ENCODE measurements at regions not wholly inside any gene's neighbourhood (a gene's known extent, or its start where the extent isn't known, plus 50 kb on each side); places are given as distances from the start of the nearest gene placed in this dataset.

DNA sequence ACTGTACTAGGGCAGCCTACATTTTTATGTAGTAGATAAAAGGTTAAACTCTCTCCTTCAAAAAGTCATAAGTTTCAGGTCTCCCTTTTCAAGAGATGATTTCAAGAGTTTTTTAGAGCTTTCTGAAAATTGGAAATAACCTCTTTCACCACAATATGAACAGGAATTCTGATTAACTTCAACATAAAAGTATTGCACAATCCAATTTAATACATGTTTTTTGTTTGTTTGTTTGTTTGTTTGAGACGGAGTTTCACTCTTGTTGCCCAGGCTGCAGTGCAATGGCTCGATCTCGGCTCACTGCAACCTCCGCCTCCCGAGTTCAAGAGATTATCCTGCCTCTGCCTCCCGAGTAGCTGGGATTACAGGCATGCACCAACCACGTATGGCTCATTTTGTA is 265.4 kb upstream of the DCAF8L1 start:
- TF ChIP-seq CTCF (IDR thresholded peaks at IDR 0.05): no peak
- no peak for TF ChIP-seq EZH2 (IDR thresholded peaks at IDR 0.05; ENCODE audit: borderline replicate concordance, insufficient read depth, low read depth, low read length, poor library complexity, severe bottlenecking)
